IPS-11a (cell line): ENCODE measurements at regions not wholly inside any gene's neighbourhood (a gene's known extent, or its start where the extent isn't known, plus 50 kb on each side); places are given as distances from the start of the nearest gene placed in this dataset.
"Not testable (repeated sequence)": the region's sequence is repeated elsewhere in the genome, so short reads cannot be mapped to it uniquely, and the experiment has no call there.

Experiments used
- H3K4me3 ChIP-seq: one replicate; pipeline ENCODE4 v1.5.1; 2013; ENCODE audit warnings: low read depth, low read length, control low read depth

DNA sequence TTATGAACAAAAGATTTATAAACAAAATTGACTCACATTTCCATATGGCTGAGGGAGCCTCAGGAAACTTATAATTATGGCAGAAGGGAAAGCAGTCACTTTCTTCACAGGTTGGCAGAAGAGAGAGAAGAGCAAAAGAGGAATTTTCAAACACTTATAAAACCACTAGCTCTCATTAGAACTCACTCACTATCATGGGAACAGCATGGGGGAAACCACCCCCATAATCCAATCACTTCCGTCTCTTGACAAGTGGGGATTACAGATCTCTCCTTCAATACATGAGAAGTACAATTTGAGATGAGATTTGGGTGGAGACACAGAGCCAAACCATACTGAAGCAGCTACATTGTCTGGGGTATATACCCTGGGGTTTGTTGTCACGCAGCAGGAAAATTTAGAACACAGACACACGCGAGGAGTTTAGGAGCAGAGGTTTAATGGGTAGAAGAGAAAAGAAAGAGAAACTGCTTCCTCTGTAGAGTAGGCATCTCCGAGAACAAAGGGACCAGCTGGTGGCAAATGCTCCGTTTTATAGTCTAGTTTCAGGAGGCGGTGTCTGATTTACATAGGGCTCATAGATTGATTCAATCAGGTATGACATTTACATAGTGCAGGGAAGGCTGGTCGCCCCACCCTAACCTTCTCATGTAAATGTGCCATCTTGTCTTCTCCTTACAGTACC is 2277.7 kb upstream of the AGA start:
- no peak overlapping the region for H3K4me3 ChIP-seq

DNA sequence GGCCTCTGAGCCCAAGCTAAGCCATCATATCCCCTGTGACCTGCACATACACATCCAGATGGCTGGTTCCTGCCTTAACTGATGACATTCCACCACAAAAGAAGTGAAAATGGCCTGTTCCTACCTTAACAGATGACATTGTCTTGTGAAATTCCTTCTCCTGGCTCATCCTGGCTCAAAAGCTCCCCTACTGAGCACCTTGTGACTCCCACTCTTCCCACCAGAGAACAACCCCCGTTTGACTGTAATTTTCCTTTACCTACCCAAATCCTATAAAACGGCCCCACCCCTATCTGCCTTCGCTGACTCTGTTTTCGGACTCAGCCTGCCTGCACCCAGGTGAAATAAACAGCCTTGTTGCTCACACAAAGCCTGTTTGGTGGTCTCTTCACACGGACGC is 2284.3 kb upstream of the AGA start:
- not testable (repeated sequence) for H3K4me3 ChIP-seq

DNA sequence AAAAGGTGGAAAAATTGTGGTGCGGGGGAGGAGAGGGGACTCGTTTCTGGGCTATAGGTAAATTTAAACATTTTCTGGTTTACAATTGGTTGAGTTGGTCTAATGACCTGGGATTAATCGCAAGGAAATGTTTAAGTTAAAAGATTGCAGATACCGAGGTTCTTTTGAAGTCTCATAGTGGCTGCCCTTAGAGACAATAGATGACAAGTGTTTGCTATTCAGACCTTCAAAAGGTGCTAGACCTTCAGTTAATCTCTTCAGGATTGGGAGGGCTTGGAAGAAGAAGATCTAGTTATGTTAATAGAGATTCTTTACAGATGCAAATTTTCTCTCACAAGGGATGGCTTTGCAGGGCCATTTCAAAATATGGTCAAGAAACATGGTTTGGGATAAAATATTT is 2286.1 kb upstream of the AGA start:
- H3K4me3 ChIP-seq = no peak overlapping the region

- not testable (repeated sequence) for H3K4me3 ChIP-seq
These were observed 2294.6 kb upstream of the AGA start for GRCh38 chr4:179736820-179737219.

DNA sequence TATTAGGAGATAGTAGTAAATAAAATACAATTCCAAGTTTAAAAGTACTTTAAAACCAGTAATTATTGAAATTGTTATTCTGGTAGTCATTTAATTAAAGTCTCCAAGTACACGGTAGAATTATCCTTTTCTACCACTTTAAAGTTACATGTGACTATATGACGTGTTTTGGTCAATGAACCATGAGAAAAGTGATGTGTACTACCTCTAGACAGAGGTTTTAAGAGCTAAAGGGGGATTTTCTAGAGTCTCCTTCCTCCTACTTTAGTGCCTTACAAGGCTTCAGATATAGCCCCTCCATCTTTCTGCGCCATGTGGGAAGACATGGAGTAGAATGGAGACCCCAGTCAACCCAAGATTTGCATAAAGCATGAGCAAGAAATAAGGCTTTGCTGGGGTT is 2296.6 kb upstream of the AGA start:
- no peak overlapping the region for H3K4me3 ChIP-seq

GRCh38 chr4:179747218-179747910 is 2305.1 kb upstream of the AGA start:
- no peak overlapping the region for H3K4me3 ChIP-seq

GRCh38 chr4:179748837-179749236 is 2306.6 kb upstream of the AGA start:
- no peak overlapping the region for H3K4me3 ChIP-seq

GRCh38 chr4:179750374-179750773 is 2308.1 kb upstream of the AGA start:
- no peak overlapping the region for H3K4me3 ChIP-seq

DNA sequence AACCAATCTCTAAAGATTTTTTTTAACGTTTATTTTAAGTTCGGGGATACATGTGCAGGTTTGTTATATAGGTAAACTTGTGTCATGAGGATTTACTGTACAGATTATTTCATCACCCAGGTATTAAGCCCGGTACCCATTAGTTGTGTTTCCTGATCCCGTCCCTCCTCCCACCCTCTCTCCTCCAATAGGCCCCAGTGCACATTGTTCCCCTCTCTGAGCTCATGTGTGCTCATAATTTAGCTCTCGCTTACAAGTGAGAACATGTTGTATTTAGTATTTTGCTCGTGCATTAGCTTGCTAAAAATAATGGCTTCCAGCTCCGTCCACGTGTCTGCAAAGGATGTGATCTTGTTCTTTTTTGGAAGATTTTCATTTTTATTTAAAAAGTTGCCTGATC is 2309.4 kb upstream of the AGA start:
- H3K4me3 ChIP-seq = no peak overlapping the region

GRCh38 chr4:179755322-179755721 is 2313.1 kb upstream of the AGA start:
- H3K4me3 ChIP-seq = no peak overlapping the region

GRCh38 chr4:179757641-179758040 is 2315.4 kb upstream of the AGA start:
- H3K4me3 ChIP-seq = no peak overlapping the region

DNA sequence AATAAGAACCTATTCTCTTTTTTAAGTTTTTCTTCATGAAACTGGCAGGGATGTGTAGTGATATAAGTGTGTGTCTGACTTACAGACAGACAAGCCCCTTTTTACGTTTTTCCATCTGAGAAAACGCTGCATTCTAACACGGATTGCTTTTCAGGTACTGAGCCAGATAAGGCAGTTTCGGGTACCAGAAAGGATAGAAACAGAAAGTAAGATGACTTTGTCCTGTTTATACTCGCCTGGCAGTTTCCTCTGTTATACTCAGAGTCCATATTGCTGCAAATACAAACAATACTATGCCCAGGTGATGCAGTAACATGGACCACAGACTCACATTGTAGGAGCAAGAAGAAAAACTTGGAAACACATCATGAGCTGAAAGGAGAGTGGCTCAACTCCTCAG is 2320.6 kb upstream of the AGA start:
- H3K4me3 ChIP-seq = no peak overlapping the region

DNA sequence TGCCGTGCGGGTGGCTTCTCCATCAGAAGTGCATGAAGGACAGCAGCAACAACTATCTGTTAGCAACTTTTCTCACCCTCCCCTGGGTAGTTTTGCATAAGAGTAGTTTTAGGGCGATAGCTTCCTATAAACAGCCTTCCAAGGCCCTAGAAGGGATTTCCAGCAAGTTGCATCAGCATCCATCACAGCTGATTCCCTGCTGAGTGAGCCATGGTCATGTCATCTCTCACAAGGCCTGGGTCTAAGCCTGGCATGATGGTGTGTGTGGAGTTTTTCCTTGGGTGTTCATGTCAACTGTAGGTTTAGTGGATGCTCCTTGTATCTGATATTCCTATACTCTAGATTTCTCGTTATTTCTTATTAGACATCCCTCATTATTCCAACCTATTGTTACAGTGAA is 2324.7 kb upstream of the AGA start:
- H3K4me3 ChIP-seq = no peak overlapping the region

- no peak overlapping the region for H3K4me3 ChIP-seq
These were observed 2326.8 kb upstream of the AGA start for GRCh38 chr4:179768996-179769395.

- H3K4me3 ChIP-seq = no peak overlapping the region
These were observed 2355.5 kb upstream of the AGA start for GRCh38 chr4:179797738-179798137.

- no peak overlapping the region for H3K4me3 ChIP-seq
These were observed 2361.6 kb upstream of the AGA start for GRCh38 chr4:179803857-179804256.

DNA sequence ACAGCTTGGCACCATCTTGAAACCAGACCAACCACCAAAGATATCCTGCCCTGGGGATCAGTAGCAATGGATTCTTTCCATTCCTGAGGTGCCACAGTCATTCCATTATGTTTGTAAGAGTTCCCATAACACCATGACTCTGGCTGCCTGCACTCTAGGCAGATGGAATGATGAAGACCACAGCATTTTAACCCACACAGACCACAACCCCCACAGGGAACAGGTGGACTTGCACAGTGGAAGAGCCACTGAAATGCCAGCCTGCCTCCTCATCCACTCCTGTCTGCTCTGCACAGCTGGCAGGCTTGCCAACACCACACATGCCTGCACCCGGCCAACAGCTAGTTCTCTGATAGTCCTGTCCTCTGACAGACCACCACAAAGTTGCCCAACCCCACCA is 2362.2 kb upstream of the AGA start:
- no peak overlapping the region for H3K4me3 ChIP-seq

DNA sequence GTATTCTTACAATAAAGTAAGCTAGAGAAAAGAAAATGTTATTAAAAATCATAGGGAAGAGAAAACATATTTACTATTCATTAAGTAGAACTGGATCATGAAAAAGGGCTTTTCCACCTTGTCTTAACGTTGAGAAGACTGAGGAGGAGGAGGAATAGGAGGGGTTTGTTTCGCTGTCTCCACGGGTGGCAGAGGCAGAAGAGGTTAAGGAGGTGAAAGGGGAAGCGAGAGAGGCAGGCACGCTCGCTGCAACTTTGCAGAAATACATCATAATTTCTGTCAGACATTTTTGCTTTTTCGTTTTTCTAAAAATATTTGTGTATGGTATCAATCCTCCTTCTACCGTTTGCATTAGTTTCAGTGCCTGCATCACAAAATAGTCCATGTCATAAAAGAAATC is 2375.1 kb upstream of the AGA start:
- no peak overlapping the region for H3K4me3 ChIP-seq

GRCh38 chr4:179823342-179823741 is 2381.1 kb upstream of the AGA start:
- no peak overlapping the region for H3K4me3 ChIP-seq

DNA sequence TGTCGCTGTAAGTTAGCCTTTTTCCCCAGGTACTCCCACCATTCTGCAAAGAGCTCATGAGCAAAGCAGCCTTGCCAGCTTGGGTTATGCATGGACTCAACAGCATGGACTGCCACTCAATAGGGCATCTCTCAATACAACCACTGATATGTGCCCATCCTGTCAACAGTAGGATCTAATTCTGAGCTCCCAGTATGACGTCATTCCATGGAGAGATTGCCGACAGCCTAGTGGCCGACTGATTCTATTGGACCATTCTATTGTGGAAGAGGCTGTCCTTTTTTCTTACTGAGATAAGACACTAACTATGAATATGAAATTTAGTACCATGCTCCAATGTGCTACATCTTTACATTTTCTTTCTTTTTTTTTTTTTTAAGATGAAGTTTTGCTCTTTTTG is 2389.0 kb upstream of the AGA start:
- no peak overlapping the region for H3K4me3 ChIP-seq

- H3K4me3 ChIP-seq = no peak overlapping the region
These were observed 2394.2 kb upstream of the AGA start for GRCh38 chr4:179836179-179837075.

- no peak overlapping the region for H3K4me3 ChIP-seq
These were observed 2399.8 kb upstream of the TENM3 start for GRCh38 chr4:179843370-179843769.
